ENCODE measurements at regions not wholly inside any gene's neighbourhood (a gene's known extent, or its start where the extent isn't known, plus 50 kb on each side); places are given as distances from the start of the nearest gene placed in this dataset.

DNA sequence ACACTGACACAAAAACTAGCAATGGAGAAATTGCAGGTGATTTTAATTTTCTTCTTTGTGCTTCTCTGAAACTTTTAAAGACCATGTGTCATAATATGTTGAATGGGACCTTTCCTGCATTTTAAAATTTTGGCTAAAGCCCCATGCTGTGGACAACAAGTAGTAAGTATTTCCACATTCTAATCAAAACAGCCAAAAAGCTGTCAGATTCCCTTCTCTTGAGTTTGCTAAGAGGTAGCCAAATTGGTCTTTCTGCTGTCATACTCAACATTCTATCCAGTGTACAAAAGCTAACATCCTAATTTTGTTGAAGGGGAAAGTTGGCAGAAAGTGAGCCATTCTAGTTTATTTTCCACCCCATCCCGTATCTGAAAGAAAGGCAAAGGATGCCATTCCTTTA, 447.6 kb downstream of the TFEC start:
- BruUV-seq (replicated peaks), result no TSS peak
- DNase-seq (ENCODE audit: low read depth, low spot score) (no peak), FAIRE-seq (no peak)
- Histone ChIP-seq H3K27me3 (ENCODE audit: control insufficient read depth in 2 of 2, insufficient read depth in 2 of 2, low read length in 2 of 2) (no peaks in the 10 kb centered on the region), H3K4me3 (replicated peaks in 1 of 3; ENCODE audit: insufficient read depth in 1 of 3, low read depth in 1 of 3, low read length in 3 of 3) (no peak overlapping the region), H3K27ac (ENCODE audit: insufficient read depth, low read depth, low read length) (no peak overlapping the region), H4K20me1 (replicated peaks; ENCODE audit: control insufficient read depth, extremely low read depth, insufficient read depth, low read length) (no peaks in the 10 kb centered on the region), H3K79me2 (ENCODE audit: control insufficient read depth, insufficient read depth, low read length) (no peaks in the 10 kb centered on the region), H3K36me3 (ENCODE audit: control insufficient read depth in 2 of 2, extremely low read depth in 1 of 2, insufficient read depth in 2 of 2, low read length in 2 of 2) (no peaks in the 10 kb centered on the region), H3K4me1 (ENCODE audit: control insufficient read depth, extremely low read depth, insufficient read depth, low read length) (no peaks in the 10 kb centered on the region), H2AFZ (ENCODE audit: low read depth, low read length) (no peak overlapping the region), H3K9me1 (replicated peaks; ENCODE audit: control insufficient read depth, extremely low read depth, insufficient read depth, low read length) (no peaks in the 10 kb centered on the region), H3K9me3 (replicated peaks; ENCODE audit: control insufficient read depth, insufficient read depth, low read length) (no peaks in the 10 kb centered on the region), H3K4me2 (ENCODE audit: insufficient read depth, low read length) (no peak overlapping the region), H3K9ac (replicated peaks; ENCODE audit: extremely low read depth, insufficient read depth, low read length) (no peak overlapping the region)
- CTCF ChIA-PET, result no interaction called here
- POLR2A ChIA-PET, result no interaction called here
- TF ChIP-seq MYC (IDR thresholded peaks at IDR 0.05; ENCODE audit: low read depth, low read length), result no peak
- no peak for TF ChIP-seq GATA2 (IDR thresholded peaks at IDR 0.05; ENCODE audit: insufficient read depth, insufficient read length, low read depth, low read length)
- no peak for TF ChIP-seq JUN (IDR thresholded peaks at IDR 0.05; ENCODE audit: borderline replicate concordance, insufficient read depth, insufficient read length, low read depth)
- TF ChIP-seq FOS (IDR thresholded peaks at IDR 0.05; ENCODE audit: borderline replicate concordance, insufficient read depth, low read length), result no peak
- TF ChIP-seq EZH2 (IDR thresholded peaks at IDR 0.05; ENCODE audit: borderline replicate concordance, low read depth, low read length, severe bottlenecking), result no peak
- no peak for TF ChIP-seq POLR2AphosphoS5 (IDR thresholded peaks at IDR 0.05; ENCODE audit: insufficient read depth, low read depth, low read length)
- no peak for TF ChIP-seq POLR2A (IDR thresholded peaks at IDR 0.05; ENCODE audit: low read depth, low read length)
- dilution Hi-C loops (cut with MboI; ENCODE audit: extremely low pct_ligation_motif_present, low sequenced_read_pairs) (no loop called here), intact Hi-C loops (cut with micrococcal nuclease) (no loop called here)

DNA sequence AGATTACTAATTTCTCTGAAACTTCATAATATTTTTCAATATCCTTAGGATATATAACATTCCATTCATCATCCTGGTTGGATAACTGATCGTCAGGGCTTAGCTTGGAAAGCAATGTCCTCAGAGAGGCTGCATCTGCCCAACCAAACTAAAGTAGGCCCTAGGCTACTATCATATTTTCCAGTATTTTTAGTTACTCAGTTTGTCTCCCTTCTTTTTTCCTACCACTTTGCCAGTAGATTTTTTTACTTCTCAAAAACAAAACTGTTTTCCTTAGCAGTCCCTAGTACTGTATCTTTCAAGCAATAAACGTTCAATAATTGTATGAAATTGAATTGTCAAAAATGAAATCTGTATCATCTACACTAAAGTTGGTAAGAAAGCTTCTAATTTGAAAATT, 452.0 kb downstream of the TFEC start:
- Histone ChIP-seq H3K4me3 (replicated peaks in 1 of 3; ENCODE audit: insufficient read depth in 1 of 3, low read depth in 1 of 3, low read length in 3 of 3) (no peak overlapping the region), H3K36me3 (ENCODE audit: control insufficient read depth in 2 of 2, extremely low read depth in 1 of 2, insufficient read depth in 2 of 2, low read length in 2 of 2) (no peaks in the 10 kb centered on the region), H2AFZ (ENCODE audit: low read depth, low read length) (no peak overlapping the region), H3K9me1 (replicated peaks; ENCODE audit: control insufficient read depth, extremely low read depth, insufficient read depth, low read length) (no peaks in the 10 kb centered on the region), H3K27ac (ENCODE audit: insufficient read depth, low read depth, low read length) (no peak overlapping the region), H3K9ac (replicated peaks; ENCODE audit: extremely low read depth, insufficient read depth, low read length) (no peak overlapping the region), H3K79me2 (ENCODE audit: control insufficient read depth, insufficient read depth, low read length) (no peaks in the 10 kb centered on the region), H3K27me3 (ENCODE audit: control insufficient read depth in 2 of 2, insufficient read depth in 2 of 2, low read length in 2 of 2) (no peaks in the 10 kb centered on the region), H3K9me3 (replicated peaks; ENCODE audit: control insufficient read depth, insufficient read depth, low read length) (no peaks in the 10 kb centered on the region), H4K20me1 (replicated peaks; ENCODE audit: control insufficient read depth, extremely low read depth, insufficient read depth, low read length) (no peaks in the 10 kb centered on the region), H3K4me2 (ENCODE audit: insufficient read depth, low read length) (no peak overlapping the region), H3K4me1 (ENCODE audit: control insufficient read depth, extremely low read depth, insufficient read depth, low read length) (no peaks in the 10 kb centered on the region)
- DNase-seq (ENCODE audit: low read depth, low spot score), result no peak
- intact Hi-C loops (cut with micrococcal nuclease), result no loop called here
- ChIA-PET CTCF (interaction anchor here (1.5 kb wide), 1 partner anchor 273 kb away, joined by 4 read pairs; no protein-coding TSS in a partner anchor), POLR2A (no interaction called here)
- BruUV-seq (replicated peaks), result no TSS peak
- dilution Hi-C loops (cut with MboI; ENCODE audit: extremely low pct_ligation_motif_present, low sequenced_read_pairs), result no loop called here
- TF ChIP-seq FOS (IDR thresholded peaks at IDR 0.05; ENCODE audit: borderline replicate concordance, insufficient read depth, low read length) (no peak), POLR2AphosphoS5 (IDR thresholded peaks at IDR 0.05; ENCODE audit: insufficient read depth, low read depth, low read length) (no peak), MYC (IDR thresholded peaks at IDR 0.05; ENCODE audit: low read depth, low read length) (no peak), POLR2A (IDR thresholded peaks at IDR 0.05; ENCODE audit: low read depth, low read length) (no peak), JUN (IDR thresholded peaks at IDR 0.05; ENCODE audit: borderline replicate concordance, insufficient read depth, insufficient read length, low read depth) (no peak), EZH2 (IDR thresholded peaks at IDR 0.05; ENCODE audit: borderline replicate concordance, low read depth, low read length, severe bottlenecking) (no peak), GATA2 (IDR thresholded peaks at IDR 0.05; ENCODE audit: insufficient read depth, insufficient read length, low read depth, low read length) (no peak)
- TF ChIP-seq, protein P1, sequence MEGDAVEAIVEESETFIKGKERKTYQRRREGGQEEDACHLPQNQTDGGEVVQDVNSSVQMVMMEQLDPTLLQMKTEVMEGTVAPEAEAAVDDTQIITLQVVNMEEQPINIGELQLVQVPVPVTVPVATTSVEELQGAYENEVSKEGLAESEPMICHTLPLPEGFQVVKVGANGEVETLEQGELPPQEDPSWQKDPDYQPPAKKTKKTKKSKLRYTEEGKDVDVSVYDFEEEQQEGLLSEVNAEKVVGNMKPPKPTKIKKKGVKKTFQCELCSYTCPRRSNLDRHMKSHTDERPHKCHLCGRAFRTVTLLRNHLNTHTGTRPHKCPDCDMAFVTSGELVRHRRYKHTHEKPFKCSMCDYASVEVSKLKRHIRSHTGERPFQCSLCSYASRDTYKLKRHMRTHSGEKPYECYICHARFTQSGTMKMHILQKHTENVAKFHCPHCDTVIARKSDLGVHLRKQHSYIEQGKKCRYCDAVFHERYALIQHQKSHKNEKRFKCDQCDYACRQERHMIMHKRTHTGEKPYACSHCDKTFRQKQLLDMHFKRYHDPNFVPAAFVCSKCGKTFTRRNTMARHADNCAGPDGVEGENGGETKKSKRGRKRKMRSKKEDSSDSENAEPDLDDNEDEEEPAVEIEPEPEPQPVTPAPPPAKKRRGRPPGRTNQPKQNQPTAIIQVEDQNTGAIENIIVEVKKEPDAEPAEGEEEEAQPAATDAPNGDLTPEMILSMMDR (IDR thresholded peaks at IDR 0.05; ENCODE audit: extremely low read depth in 1 of 2, insufficient read depth in 1 of 2, low read depth in 1 of 2, low read length in 2 of 2), result no peak
- TF ChIP-seq, protein P2, sequence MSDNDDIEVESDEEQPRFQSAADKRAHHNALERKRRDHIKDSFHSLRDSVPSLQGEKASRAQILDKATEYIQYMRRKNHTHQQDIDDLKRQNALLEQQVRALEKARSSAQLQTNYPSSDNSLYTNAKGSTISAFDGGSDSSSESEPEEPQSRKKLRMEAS (IDR thresholded peaks at IDR 0.05; ENCODE audit: insufficient read depth, insufficient read length), result no peak
- no peak for FAIRE-seq

All from endothelial cell of umbilical vein (primary cell).